GM12865 (cell line): ENCODE measurements at regions not wholly inside any gene's neighbourhood (a gene's known extent, or its start where the extent isn't known, plus 50 kb on each side); places are given as distances from the start of the nearest gene placed in this dataset.
"Not testable (repeated sequence)": the region's sequence is repeated elsewhere in the genome, so short reads cannot be mapped to it uniquely, and the experiment has no call there.

Source experiments
- DNase-seq: peaks from one replicate; pipeline ENCODE4 v3.0.0; 2010; ENCODE audit warnings: low read depth
- H3K4me3 ChIP-seq: 2 replicates; pipeline ENCODE4 v1.5.1; 2011; ENCODE audit warnings: mild to moderate bottlenecking, low read depth, low read length, control low read depth
- CTCF ChIP-seq: IDR thresholded peaks from 2 replicates; pipeline ENCODE4 v1.5.1; 2011; ENCODE audit warnings: low read length, control low read depth, low read depth, inconsistent platforms; ENCODE audit not compliant: insufficient read depth; ENCODE audit errors: missing control alignments

- DNase-seq, result no peak
- TF ChIP-seq CTCF, result no peak
Measured at GRCh38 chr5:158450751-158451171, 591.8 kb upstream of the CLINT1 start.

GRCh38 chr5:158446761-158447160 is 587.8 kb upstream of the CLINT1 start:
- not testable (repeated sequence) for H3K4me3 ChIP-seq, DNase-seq

More at GRCh38 chr5:158450751-158451171, 591.8 kb upstream of the CLINT1 start:
- H3K4me3 ChIP-seq, result no peak overlapping the region

- DNase-seq, H3K4me3 ChIP-seq: not testable (repeated sequence)
Measured at GRCh38 chr5:158439204-158439603, 580.3 kb upstream of the CLINT1 start.

- no peak for TF ChIP-seq CTCF
- DNase-seq, result no peak
- H3K4me3 ChIP-seq, result no peak overlapping the region
Measured at GRCh38 chr5:158436271-158437065, 577.5 kb upstream of the CLINT1 start.

DNA sequence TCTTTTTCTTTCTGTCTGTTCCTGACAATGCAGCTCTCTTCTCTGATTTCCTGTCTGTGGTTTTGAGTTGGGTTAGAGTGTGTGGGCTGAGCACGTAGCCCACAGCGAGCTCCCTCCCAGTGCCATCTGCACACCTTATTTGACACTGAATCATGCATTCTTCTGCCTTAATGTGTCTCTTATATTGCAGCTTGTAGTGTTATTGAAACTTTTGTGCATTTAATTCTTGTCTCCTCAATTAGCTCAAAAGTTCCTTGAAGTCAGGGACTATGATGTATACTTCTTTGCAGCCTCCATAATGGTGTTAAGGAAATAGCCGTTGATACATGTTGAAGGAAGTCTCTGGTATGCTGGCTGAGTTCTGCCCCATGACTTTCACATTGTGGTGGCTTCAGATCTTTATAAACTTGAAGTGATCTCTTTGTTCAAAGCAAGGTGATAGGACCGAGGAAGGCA is 576.2 kb upstream of the CLINT1 start:
- no peak overlapping the region for H3K4me3 ChIP-seq
- DNase-seq, result peak; percentile 18

GRCh38 chr5:158434749-158435148 is 575.8 kb upstream of the CLINT1 start:
- H3K4me3 ChIP-seq, result no peak overlapping the region
- no peak for TF ChIP-seq CTCF
- DNase-seq, result no peak

More for the DNA sequence above, 576.2 kb upstream of the CLINT1 start:
- TF ChIP-seq CTCF, result no peak

DNA sequence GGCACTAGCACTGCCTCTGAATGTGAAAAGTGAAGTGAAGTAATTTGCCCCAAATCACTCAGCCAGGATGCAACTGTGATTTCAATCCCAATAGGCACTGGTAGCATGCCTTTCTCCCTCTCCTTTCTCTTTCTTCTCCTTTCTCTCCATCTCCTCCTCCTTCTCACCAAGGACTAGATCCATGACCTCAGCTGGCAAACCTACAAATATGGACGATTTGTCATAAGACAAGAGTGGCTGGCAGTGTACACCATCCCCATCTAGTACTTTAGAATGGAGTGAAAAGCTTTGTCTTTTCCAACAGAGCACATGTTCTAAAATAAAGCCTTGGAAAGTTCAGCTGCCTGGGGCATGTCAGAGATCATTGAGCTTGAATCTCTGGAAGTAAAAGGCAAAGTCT is 574.7 kb upstream of the CLINT1 start:
- TF ChIP-seq CTCF, result no peak

DNA sequence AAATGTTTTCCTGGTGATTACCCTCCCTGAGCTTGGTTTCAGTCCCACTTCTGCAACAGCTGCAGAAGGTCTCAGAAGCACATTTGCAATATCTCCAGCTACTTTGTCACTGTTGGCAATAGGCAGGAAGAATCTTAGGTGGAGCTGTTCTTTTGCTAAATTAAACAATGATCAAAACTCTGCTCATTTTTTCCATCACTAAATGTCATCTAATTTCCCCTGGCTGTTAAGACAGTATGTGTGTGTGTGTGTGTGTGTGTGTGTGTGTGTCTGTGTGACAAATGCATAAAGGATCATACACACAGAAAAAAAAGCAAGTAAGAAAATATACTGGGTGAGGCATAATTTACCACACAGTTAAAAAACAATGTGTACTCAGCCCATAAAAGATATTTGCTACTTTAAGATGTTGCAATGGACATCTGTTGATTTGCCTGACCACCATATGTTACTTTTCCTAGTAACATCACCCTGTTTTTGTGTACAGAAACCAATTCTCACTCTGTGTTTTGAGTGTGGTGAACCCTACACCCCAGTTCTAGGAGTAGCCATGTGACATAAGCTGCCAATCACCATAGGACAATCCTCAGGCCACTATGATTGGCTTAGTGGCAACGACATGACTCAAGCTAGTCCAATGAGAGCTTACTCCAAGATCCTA is 572.6 kb upstream of the CLINT1 start:
- no peak overlapping the region for H3K4me3 ChIP-seq
- no peak for TF ChIP-seq CTCF
- peak; percentile 44 for DNase-seq

More for the DNA sequence above, 574.7 kb upstream of the CLINT1 start:
- H3K4me3 ChIP-seq, result no peak overlapping the region
- DNase-seq, result no peak
